Muscle of back (tissue), 3 donors: ENCODE measurements at regions not wholly inside any gene's neighbourhood (a gene's known extent, or its start where the extent isn't known, plus 50 kb on each side); places are given as distances from the start of the nearest gene placed in this dataset.

Experiments
- DNase-seq, 3 donors: peaks; one replicate each; pipeline versions ENCODE4 v3.0.0 to v3.0.0-alpha.2; 2013

GRCh38 chr12:115760231-115760630, 517.3 kb downstream of the MED13L start:
- no peak for DNase-seq

GRCh38 chr12:115758877-115759620, 518.4 kb downstream of the MED13L start:
- no peak for DNase-seq

GRCh38 chr12:115758183-115758582, 519.3 kb downstream of the MED13L start:
- DNase-seq: no peak

- DNase-seq: no peak
These were observed 520.7 kb downstream of the MED13L start for GRCh38 chr12:115756804-115757203.

- DNase-seq: no peak
These were observed 521.2 kb downstream of the MED13L start for GRCh38 chr12:115756271-115756670.

GRCh38 chr12:115755725-115756085, 521.8 kb downstream of the MED13L start:
- DNase-seq: no peak

- DNase-seq: no peak
These were observed 522.3 kb downstream of the MED13L start for GRCh38 chr12:115755061-115755724.

GRCh38 chr12:115752913-115753726, 524.4 kb downstream of the MED13L start:
- DNase-seq: peak; percentile 65 to 84 (median 76)

GRCh38 chr12:115752156-115752555, 525.3 kb downstream of the MED13L start:
- DNase-seq: peak in 1 of 3 donors; percentile 22

GRCh38 chr12:115750340-115750739, 527.2 kb downstream of the MED13L start:
- DNase-seq: no peak

- DNase-seq: peak; percentile 17 to 72 (median 22)
These were observed 528.2 kb downstream of the MED13L start for GRCh38 chr12:115749071-115749841.

GRCh38 chr12:115740586-115741155, 536.8 kb downstream of the MED13L start:
- DNase-seq: no peak

- no peak for DNase-seq
These were observed 539.6 kb downstream of the MED13L start for GRCh38 chr12:115737895-115738294.

- DNase-seq: no peak
These were observed 541.1 kb downstream of the MED13L start for GRCh38 chr12:115736360-115736759.

- DNase-seq: no peak
These were observed 546.4 kb downstream of the MED13L start for GRCh38 chr12:115730975-115731541.

- no peak for DNase-seq
These were observed 550.8 kb downstream of the MED13L start for GRCh38 chr12:115726691-115727090.

- DNase-seq: no peak
These were observed 555.3 kb downstream of the MED13L start for GRCh38 chr12:115722181-115722580.

GRCh38 chr12:115716551-115716950, 560.9 kb downstream of the MED13L start:
- peak in 2 of 3 donors; percentile 17 to 37 for DNase-seq

- DNase-seq: no peak
These were observed 564.8 kb downstream of the MED13L start for GRCh38 chr12:115712676-115713075.

- DNase-seq: peak; percentile 83 to 96 (median 89)
These were observed 567.4 kb downstream of the MED13L start for GRCh38 chr12:115710104-115710564.

GRCh38 chr12:115709540-115710011, 567.9 kb downstream of the MED13L start:
- peak in 2 of 3 donors; percentile 83 to 92 for DNase-seq
